ENCODE measurements at regions not wholly inside any gene's neighbourhood (a gene's known extent, or its start where the extent isn't known, plus 50 kb on each side); places are given as distances from the start of the nearest gene placed in this dataset.

DNA sequence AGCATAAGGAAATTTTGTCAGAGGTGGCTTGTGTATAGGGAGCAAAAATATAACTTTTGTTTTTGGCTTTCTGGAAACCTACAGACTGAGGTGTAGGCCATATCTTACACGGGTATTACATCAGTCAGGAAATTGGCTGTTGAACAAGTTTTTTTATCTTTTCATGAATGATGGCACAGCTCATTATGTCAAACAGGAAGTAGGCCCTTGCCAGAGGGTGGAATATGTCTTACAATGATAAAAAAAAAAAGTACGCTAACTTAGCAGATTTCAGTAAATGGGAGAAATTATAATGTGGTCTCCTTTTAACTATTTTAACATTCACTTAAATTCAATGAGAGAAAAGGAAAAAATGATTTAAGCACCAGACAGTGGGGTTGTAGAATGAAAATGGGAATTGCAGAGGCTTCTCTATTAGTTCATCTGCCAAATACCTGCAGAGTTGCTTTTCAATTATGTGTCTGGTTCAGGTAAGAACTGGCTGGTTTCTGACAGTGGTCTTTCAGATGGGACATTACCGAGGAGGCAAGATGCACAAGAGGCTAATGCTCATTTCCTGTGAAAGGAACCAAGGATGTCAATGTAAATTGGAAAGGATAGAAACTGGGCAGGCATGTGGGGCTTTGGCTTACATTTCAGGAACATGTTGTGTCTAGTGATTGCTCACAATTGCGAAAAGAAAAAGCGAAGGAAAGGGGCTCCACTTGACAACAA is 169.9 kb downstream of the NNT start (continued):
- TF ChIP-seq, protein P1, sequence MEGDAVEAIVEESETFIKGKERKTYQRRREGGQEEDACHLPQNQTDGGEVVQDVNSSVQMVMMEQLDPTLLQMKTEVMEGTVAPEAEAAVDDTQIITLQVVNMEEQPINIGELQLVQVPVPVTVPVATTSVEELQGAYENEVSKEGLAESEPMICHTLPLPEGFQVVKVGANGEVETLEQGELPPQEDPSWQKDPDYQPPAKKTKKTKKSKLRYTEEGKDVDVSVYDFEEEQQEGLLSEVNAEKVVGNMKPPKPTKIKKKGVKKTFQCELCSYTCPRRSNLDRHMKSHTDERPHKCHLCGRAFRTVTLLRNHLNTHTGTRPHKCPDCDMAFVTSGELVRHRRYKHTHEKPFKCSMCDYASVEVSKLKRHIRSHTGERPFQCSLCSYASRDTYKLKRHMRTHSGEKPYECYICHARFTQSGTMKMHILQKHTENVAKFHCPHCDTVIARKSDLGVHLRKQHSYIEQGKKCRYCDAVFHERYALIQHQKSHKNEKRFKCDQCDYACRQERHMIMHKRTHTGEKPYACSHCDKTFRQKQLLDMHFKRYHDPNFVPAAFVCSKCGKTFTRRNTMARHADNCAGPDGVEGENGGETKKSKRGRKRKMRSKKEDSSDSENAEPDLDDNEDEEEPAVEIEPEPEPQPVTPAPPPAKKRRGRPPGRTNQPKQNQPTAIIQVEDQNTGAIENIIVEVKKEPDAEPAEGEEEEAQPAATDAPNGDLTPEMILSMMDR (IDR thresholded peaks at IDR 0.05) = no peak
- TF ChIP-seq MAZ (IDR thresholded peaks at IDR 0.05; ENCODE audit: borderline replicate concordance, low read depth, low read length) (no peak), TFCP2L1 (CRISPR knock-in tag; IDR thresholded peaks at IDR 0.05) (no peak), RARB (CRISPR knock-in tag; IDR thresholded peaks at IDR 0.05) (no peak), KDM5A (IDR thresholded peaks at IDR 0.05) (no peak), POLR2AphosphoS2 (conservative IDR thresholded peaks at IDR 0.05; ENCODE audit: low read length) (no peak), HOXB5 (CRISPR knock-in tag; IDR thresholded peaks at IDR 0.05) (no peak), NR3C1 (IDR thresholded peaks at IDR 0.05) (no peak), NFE2L2 (conservative IDR thresholded peaks at IDR 0.05; ENCODE audit: low read length) (no peak)

GRCh38 chr5:43772458-43772763 is 169.4 kb downstream of the NNT start:
- ATAC-seq (no peak), DNase-seq (ENCODE audit: low read depth in 1 of 2, low spot score in 1 of 2) (no peak), FAIRE-seq (peak; percentile 39)
- Histone ChIP-seq H3K4me1 (peaks cover 14% of the 10 kb centered on the region; the same call in 2 of the 3 replicates), H3K27ac (peak overlapping the region in 1 of 2 experiments; percentile 38; a peak in 1 of 6 replicates), H3K4me2 (peak overlapping the region; percentile 50; the same call in 2 of the 3 replicates), H3K4me3 (no peak overlapping the region), H3K9me3 (no peaks in the 10 kb centered on the region; the same call in 2 of the 3 replicates)
- POLR2A ChIA-PET = no interaction called here
- TF ChIP-seq JUN (IDR thresholded peaks at IDR 0.05) (no peak), GATA3 (IDR thresholded peaks at IDR 0.05; ENCODE audit: borderline replicate concordance) (no peak), RNF2 (IDR thresholded peaks at IDR 0.05; ENCODE audit: borderline replicate concordance, low read depth) (no peak), RCOR1 (IDR thresholded peaks at IDR 0.05; ENCODE audit: low read depth, low read length) (no peak), SREBF2 (IDR thresholded peaks at IDR 0.05) (no peak), SMC3 (IDR thresholded peaks at IDR 0.05) (no peak), HDAC2 (IDR thresholded peaks at IDR 0.05) (no peak), MAFK (IDR thresholded peaks at IDR 0.05; ENCODE audit: partially characterized antibody) (no peak), ZNF302 (CRISPR knock-in tag; IDR thresholded peaks at IDR 0.05) (no peak), NFE2L2 (conservative IDR thresholded peaks at IDR 0.05; ENCODE audit: low read length) (no peak), JUNB (IDR thresholded peaks at IDR 0.05) (no peak)
- 48% methylated on average over 1 of the region's 1 CpG for WGBS (ENCODE audit: missing lambda C conversion rate)
- CTCF ChIA-PET = no interaction called here

DNA sequence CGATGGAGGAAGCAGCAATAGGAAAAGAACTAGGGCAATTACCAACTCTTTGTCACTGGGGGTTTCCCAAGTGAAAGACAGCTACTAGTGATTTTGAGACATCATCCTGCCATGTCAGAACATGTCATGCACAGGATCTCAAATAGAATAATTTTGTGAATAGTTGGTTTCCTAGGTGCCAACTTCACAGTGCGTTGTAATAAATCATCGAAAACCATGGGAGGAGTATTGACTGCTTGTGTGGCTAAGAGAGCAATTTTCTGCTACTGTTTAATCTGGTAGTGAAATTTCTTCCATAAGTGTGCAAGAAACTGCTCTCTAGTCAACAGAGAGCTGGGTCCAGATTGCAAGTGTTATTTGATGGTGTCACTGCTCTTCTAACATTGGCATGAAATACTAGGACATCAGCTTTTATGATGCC is 168.6 kb downstream of the NNT start:
- POLR2A ChIA-PET = no interaction called here
- Histone ChIP-seq H3K4me1 (peaks cover 14% of the 10 kb centered on the region; the same call in 2 of the 3 replicates), H3K4me3 (no peak overlapping the region), H3K27ac (no peak overlapping the region), H3K9me3 (no peaks in the 10 kb centered on the region; the same call in 2 of the 3 replicates), H3K4me2 (no peak overlapping the region)
- CTCF ChIA-PET = no interaction called here
- no peak for ATAC-seq
- FAIRE-seq = no peak
- WGBS (ENCODE audit: missing lambda C conversion rate) = 79% methylated on average over 3 of the region's 3 CpGs
- no peak for TF ChIP-seq RARB (CRISPR knock-in tag; IDR thresholded peaks at IDR 0.05)
- no peak for TF ChIP-seq REST (IDR thresholded peaks at IDR 0.05)
- no peak for TF ChIP-seq RFX5 (IDR thresholded peaks at IDR 0.05)
- no peak for DNase-seq (ENCODE audit: low read depth in 1 of 2, low spot score in 1 of 2)
